ENCODE measurements at regions not wholly inside any gene's neighbourhood (a gene's known extent, or its start where the extent isn't known, plus 50 kb on each side); places are given as distances from the start of the nearest gene placed in this dataset.

DNA sequence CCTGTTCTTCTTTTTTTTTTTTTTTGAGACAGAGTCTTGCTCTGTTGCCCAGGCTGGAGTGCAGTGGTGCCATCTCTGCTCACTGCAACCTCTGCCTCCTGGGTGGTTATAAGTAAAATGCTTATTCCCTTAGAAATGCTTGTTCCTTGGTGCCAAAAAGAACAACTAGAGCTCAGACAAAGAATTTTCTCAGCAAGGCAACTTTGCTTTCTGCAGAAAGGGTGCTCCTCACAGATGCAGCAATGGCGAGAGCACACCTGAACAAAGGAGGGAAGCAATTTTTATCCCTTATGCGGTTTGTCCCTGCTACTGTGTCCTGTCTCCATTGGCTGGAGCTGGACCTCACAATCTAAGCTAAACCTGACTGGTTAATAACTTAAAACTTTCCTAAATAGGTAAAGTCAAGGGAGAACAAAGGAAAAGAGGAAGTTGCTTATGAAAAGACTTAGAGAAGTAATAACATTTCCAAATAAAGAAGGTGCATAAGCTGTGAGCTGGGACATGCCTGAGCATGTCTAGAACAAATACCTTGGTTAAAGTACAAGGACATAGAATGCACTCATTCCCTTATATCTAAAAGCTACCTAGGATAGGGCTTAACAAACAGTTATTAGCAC is 90.0 kb upstream of the PRR5 start:
- DNase-seq (ENCODE audit: low read depth in 1 of 2, low spot score in 1 of 2) = no peak

DNA sequence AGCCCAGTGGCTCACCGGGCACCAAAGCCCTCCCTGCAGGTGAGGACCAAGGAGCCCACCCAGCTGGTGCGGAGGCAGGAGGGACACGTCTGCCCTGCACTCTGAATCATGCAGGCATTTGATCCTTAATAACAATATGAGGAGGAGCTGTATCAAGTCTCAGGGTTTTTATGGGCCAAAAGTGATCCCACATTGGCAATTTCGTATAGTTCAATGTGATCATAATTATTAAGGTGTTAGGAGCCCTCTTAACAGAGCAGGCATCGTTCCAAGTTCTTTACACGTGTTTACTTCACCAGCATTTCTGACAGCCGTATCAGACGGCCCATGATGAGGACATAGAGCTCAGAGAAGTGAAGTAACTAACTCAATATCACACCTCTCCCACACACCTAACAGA is 91.9 kb upstream of the PRR5 start:
- Histone ChIP-seq H3K4me3 (replicated peaks; ENCODE audit: insufficient read depth, low read length) (no peak overlapping the region), H3K27me3 (ENCODE audit: insufficient read depth, poor library complexity, severe bottlenecking) (no peaks in the 10 kb centered on the region), H3K27ac (replicated peaks) (no peak overlapping the region)
- TF ChIP-seq, protein P1, sequence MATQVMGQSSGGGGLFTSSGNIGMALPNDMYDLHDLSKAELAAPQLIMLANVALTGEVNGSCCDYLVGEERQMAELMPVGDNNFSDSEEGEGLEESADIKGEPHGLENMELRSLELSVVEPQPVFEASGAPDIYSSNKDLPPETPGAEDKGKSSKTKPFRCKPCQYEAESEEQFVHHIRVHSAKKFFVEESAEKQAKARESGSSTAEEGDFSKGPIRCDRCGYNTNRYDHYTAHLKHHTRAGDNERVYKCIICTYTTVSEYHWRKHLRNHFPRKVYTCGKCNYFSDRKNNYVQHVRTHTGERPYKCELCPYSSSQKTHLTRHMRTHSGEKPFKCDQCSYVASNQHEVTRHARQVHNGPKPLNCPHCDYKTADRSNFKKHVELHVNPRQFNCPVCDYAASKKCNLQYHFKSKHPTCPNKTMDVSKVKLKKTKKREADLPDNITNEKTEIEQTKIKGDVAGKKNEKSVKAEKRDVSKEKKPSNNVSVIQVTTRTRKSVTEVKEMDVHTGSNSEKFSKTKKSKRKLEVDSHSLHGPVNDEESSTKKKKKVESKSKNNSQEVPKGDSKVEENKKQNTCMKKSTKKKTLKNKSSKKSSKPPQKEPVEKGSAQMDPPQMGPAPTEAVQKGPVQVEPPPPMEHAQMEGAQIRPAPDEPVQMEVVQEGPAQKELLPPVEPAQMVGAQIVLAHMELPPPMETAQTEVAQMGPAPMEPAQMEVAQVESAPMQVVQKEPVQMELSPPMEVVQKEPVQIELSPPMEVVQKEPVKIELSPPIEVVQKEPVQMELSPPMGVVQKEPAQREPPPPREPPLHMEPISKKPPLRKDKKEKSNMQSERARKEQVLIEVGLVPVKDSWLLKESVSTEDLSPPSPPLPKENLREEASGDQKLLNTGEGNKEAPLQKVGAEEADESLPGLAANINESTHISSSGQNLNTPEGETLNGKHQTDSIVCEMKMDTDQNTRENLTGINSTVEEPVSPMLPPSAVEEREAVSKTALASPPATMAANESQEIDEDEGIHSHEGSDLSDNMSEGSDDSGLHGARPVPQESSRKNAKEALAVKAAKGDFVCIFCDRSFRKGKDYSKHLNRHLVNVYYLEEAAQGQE (IDR thresholded peaks at IDR 0.05; ENCODE audit: insufficient replicate concordance, low read depth) = no peak
- no peak for TF ChIP-seq SPI1 (IDR thresholded peaks at IDR 0.05; ENCODE audit: borderline replicate concordance, low read depth)
- TF ChIP-seq GABPA (IDR thresholded peaks at IDR 0.05; ENCODE audit: low read depth) = no peak
- TF ChIP-seq POLR2AphosphoS5 (IDR thresholded peaks at IDR 0.05; ENCODE audit: low read depth) = no peak
- TF ChIP-seq, protein P2, sequence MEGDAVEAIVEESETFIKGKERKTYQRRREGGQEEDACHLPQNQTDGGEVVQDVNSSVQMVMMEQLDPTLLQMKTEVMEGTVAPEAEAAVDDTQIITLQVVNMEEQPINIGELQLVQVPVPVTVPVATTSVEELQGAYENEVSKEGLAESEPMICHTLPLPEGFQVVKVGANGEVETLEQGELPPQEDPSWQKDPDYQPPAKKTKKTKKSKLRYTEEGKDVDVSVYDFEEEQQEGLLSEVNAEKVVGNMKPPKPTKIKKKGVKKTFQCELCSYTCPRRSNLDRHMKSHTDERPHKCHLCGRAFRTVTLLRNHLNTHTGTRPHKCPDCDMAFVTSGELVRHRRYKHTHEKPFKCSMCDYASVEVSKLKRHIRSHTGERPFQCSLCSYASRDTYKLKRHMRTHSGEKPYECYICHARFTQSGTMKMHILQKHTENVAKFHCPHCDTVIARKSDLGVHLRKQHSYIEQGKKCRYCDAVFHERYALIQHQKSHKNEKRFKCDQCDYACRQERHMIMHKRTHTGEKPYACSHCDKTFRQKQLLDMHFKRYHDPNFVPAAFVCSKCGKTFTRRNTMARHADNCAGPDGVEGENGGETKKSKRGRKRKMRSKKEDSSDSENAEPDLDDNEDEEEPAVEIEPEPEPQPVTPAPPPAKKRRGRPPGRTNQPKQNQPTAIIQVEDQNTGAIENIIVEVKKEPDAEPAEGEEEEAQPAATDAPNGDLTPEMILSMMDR (IDR thresholded peaks at IDR 0.05; ENCODE audit: insufficient read depth, low read length) = no peak
- no peak for DNase-seq (ENCODE audit: low read depth in 1 of 2, low spot score in 1 of 2)

More for the DNA sequence above, 90.0 kb upstream of the PRR5 start:
- TF ChIP-seq, protein P2 (IDR thresholded peaks at IDR 0.05; ENCODE audit: insufficient read depth, low read length) = no peak
- TF ChIP-seq, protein P1 (IDR thresholded peaks at IDR 0.05; ENCODE audit: insufficient replicate concordance, low read depth) = no peak
- TF ChIP-seq POLR2AphosphoS5 (IDR thresholded peaks at IDR 0.05; ENCODE audit: low read depth) = no peak
- TF ChIP-seq SPI1 (IDR thresholded peaks at IDR 0.05; ENCODE audit: borderline replicate concordance, low read depth) = no peak
- TF ChIP-seq GABPA (IDR thresholded peaks at IDR 0.05; ENCODE audit: low read depth) = no peak
- Histone ChIP-seq H3K27ac (replicated peaks) (no peak overlapping the region), H3K4me3 (replicated peaks; ENCODE audit: insufficient read depth, low read length) (no peak overlapping the region), H3K27me3 (ENCODE audit: insufficient read depth, poor library complexity, severe bottlenecking) (no peaks in the 10 kb centered on the region)

DNA sequence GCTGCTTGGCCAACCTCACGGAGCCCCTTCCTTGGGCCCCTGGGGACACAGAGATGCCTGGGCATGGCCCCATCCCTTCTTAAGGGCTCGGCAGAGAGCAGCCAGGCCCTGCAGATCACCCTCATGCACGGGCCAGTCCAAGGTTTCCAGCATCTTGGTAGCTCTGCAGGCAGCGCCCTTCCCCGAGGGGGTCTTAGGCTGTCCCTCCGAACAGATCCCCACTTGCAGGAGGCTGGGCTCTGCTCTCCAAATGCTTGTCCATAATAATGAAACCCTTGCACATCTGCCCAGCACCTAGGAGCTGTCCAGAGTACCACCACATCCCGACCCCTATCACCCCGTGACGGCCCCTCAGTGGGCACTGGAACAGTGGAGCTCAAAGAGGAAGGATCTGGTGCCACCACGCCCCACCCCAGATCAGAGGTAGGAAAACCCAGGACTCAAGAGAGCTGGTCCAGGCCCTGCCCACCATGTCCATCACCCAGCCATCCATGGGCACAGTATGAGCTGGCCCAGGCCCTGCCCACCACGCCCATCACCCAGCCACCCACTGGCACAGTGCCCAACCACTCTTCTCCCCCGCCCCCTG is 92.5 kb upstream of the PRR5 start:
- no peaks in the 10 kb centered on the region for H3K27me3 ChIP-seq (ENCODE audit: insufficient read depth, poor library complexity, severe bottlenecking)
- TF ChIP-seq, protein P2 (IDR thresholded peaks at IDR 0.05; ENCODE audit: insufficient read depth, low read length) = no peak
- TF ChIP-seq, protein P1 (IDR thresholded peaks at IDR 0.05; ENCODE audit: insufficient replicate concordance, low read depth) = no peak
- TF ChIP-seq POLR2AphosphoS5 (IDR thresholded peaks at IDR 0.05; ENCODE audit: low read depth) (no peak), SPI1 (IDR thresholded peaks at IDR 0.05; ENCODE audit: borderline replicate concordance, low read depth) (no peak), GABPA (IDR thresholded peaks at IDR 0.05; ENCODE audit: low read depth) (no peak)
- DNase-seq (ENCODE audit: low read depth in 1 of 2, low spot score in 1 of 2) = no peak
- no peak overlapping the region for H3K27ac ChIP-seq (replicated peaks)
- H3K4me3 ChIP-seq (replicated peaks; ENCODE audit: insufficient read depth, low read length) = no peak overlapping the region

All from HL-60 (cell line).